IMR-90 (cell line): ENCODE measurements at regions not wholly inside any gene's neighbourhood (a gene's known extent, or its start where the extent isn't known, plus 50 kb on each side); places are given as distances from the start of the nearest gene placed in this dataset.

ENCODE experiments used
- ATAC-seq: fragments of 200-7000 bp; cut with Tn5 transposase; 2 replicates; pipeline ENCODE4 v1.9.1; 2020; ENCODE audit warnings: low read depth, mild to moderate bottlenecking, moderate library complexity
- BruUV-seq: library from RNA; stranded (reverse); fragments of 400-500 nt; replicated peaks from 2 replicates; lab custom pipeline; 2021; lab: Mats Ljungman, UMichigan
- CTCF ChIA-PET: fragments of 300-600 bp; formaldehyde crosslinking; extraction: SDS; loops from one replicate; lab custom pipeline; 2021; ENCODE audit warnings: antibody characterized with exemption; lab: Yijun Ruan, JAX
- POLR2A ChIA-PET: fragments of 300-600 bp; sonication (Branson Sonifier 250); formaldehyde crosslinking; loops from one replicate; lab custom pipeline; 2022; ENCODE audit warnings: antibody characterized with exemption; ENCODE audit not compliant: unreplicated experiment; lab: Charles Lee
- DNase-seq: peaks from one replicate; pipeline ENCODE4 v3.0.0; 2013
- H2AFZ ChIP-seq: replicated peaks from 2 replicates; pipeline ENCODE3; 2013; ENCODE audit warnings: low read length, mild to moderate bottlenecking; ENCODE audit not compliant: poor library complexity
- H2AK5ac ChIP-seq: 2 replicates; pipeline ENCODE4 v1.6.1; 2013; ENCODE audit warnings: low read depth, low read length, inconsistent platforms
- H2AK9ac ChIP-seq: replicated peaks from 2 replicates; pipeline ENCODE3; 2013; ENCODE audit warnings: mild to moderate bottlenecking, low read depth, low read length, moderate library complexity; ENCODE audit not compliant: poor library complexity
- H2BK120ac ChIP-seq: 2 replicates; pipeline ENCODE4 v1.6.1; 2013; ENCODE audit warnings: low read depth, low read length, inconsistent platforms
- H2BK15ac ChIP-seq: 3 replicates; pipeline ENCODE4 v1.6.1; 2013; ENCODE audit warnings: low read depth, low read length, inconsistent platforms
- H2BK20ac ChIP-seq: 2 replicates; pipeline ENCODE4 v1.6.1; 2013; ENCODE audit warnings: low read depth, mild to moderate bottlenecking, inconsistent platforms, low read length, moderate library complexity
- H2BK5ac ChIP-seq: 2 replicates; pipeline ENCODE4 v1.6.1; 2013; ENCODE audit warnings: mild to moderate bottlenecking, low read depth, low read length, inconsistent platforms; ENCODE audit not compliant: poor library complexity, severe bottlenecking
- H3K14ac ChIP-seq: replicated peaks from 2 replicates; pipeline ENCODE4 v1.6.1; 2013; ENCODE audit warnings: low read depth, low read length, inconsistent platforms
- H3K18ac ChIP-seq: 2 replicates; pipeline ENCODE4 v1.6.1; 2013; ENCODE audit warnings: low read depth, low read length, control low read depth
- H3K23ac ChIP-seq: 2 replicates; pipeline ENCODE4 v1.6.1; 2013; ENCODE audit warnings: low read depth, low read length, inconsistent platforms
- H3K27ac ChIP-seq: 2 replicates; pipeline ENCODE4 v1.5.1; 2013; ENCODE audit warnings: mild to moderate bottlenecking, control low read depth, low read length; ENCODE audit not compliant: insufficient read depth
- H3K27me3 ChIP-seq: 2 replicates; pipeline ENCODE4 v1.6.1; 2013; ENCODE audit warnings: low read length; ENCODE audit not compliant: control insufficient read depth, insufficient read depth
- H3K36me3 ChIP-seq: 2 replicates; pipeline ENCODE4 v1.6.1; 2013; ENCODE audit warnings: low read length, mixed read lengths; ENCODE audit not compliant: control insufficient read depth, insufficient read depth
- H3K4ac ChIP-seq: 2 replicates; pipeline ENCODE4 v1.6.1; 2013; ENCODE audit warnings: low read depth, low read length, inconsistent platforms
- H3K4me1 ChIP-seq: 2 replicates; pipeline ENCODE4 v1.6.1; 2013; ENCODE audit warnings: low read length, mixed read lengths; ENCODE audit not compliant: control insufficient read depth, insufficient read depth
- H3K4me2 ChIP-seq: 2 replicates; pipeline ENCODE4 v1.6.1; 2013; ENCODE audit warnings: low read depth, mild to moderate bottlenecking, control low read depth, low read length, moderate library complexity
- H3K4me3 ChIP-seq: 2 replicates; pipeline ENCODE4 v1.5.1; 2013; ENCODE audit warnings: low read depth, mild to moderate bottlenecking, control low read depth, low read length, moderate library complexity; ENCODE audit not compliant: insufficient read depth
- H3K56ac ChIP-seq: 2 replicates; pipeline ENCODE4 v1.6.1; 2013; ENCODE audit warnings: low read length, inconsistent platforms; ENCODE audit not compliant: insufficient read depth; ENCODE audit errors: extremely low read depth
- H3K79me1 ChIP-seq, 2 experiments: 2 replicates each; pipeline ENCODE4 v1.6.1; 2013; ENCODE audit warnings: low read length in 2 of 2, inconsistent platforms in 1 of 2, low read depth in 1 of 2
- H3K9ac ChIP-seq: 2 replicates; pipeline ENCODE4 v1.6.1; 2013; ENCODE audit warnings: low read depth, low read length, control low read depth
- H3K9me1 ChIP-seq: 2 replicates; pipeline ENCODE4 v1.6.1; 2013; ENCODE audit warnings: low read length, inconsistent platforms; ENCODE audit not compliant: insufficient read depth
- H3K9me3 ChIP-seq: 2 replicates; pipeline ENCODE4 v1.6.1; 2013; ENCODE audit warnings: low read length; ENCODE audit not compliant: control insufficient read depth, insufficient read depth
- H4K20me1 ChIP-seq: 2 replicates; pipeline ENCODE4 v1.6.1; 2013; ENCODE audit warnings: low read length, inconsistent platforms; ENCODE audit not compliant: insufficient read depth
- H4K5ac ChIP-seq: 2 replicates; pipeline ENCODE4 v1.6.1; 2013; ENCODE audit warnings: mild to moderate bottlenecking, low read depth, low read length, control low read depth
- H4K8ac ChIP-seq, 2 experiments: 2 replicates each; pipeline ENCODE4 v1.6.1; 2013; ENCODE audit warnings: low read depth in 2 of 2, low read length in 2 of 2, control low read depth in 1 of 2, inconsistent platforms in 1 of 2
- H4K91ac ChIP-seq: 2 replicates; pipeline ENCODE4 v1.6.1; 2013; ENCODE audit warnings: low read depth, low read length, inconsistent platforms; ENCODE audit not compliant: insufficient read depth
- BHLHE40 ChIP-seq: fragments of 150-350 bp; IDR thresholded peaks from 2 replicates; pipeline ENCODE4 v1.6.1; 2016; ENCODE audit warnings: mild to moderate bottlenecking, low read depth, low read length
- CEBPB ChIP-seq: IDR thresholded peaks from 2 replicates; pipeline ENCODE4 v1.6.1; 2012; ENCODE audit warnings: low read depth, low read length, improper control_type of control experiment
- FOS ChIP-seq: fragments of 150-350 bp; IDR thresholded peaks from 2 replicates; pipeline ENCODE4 v1.6.1; 2016; ENCODE audit warnings: low read depth, low read length
- MAZ ChIP-seq: IDR thresholded peaks from 2 replicates; pipeline ENCODE4 v1.6.1; 2012; ENCODE audit warnings: low read depth, mild to moderate bottlenecking, low read length, improper control_type of control experiment, moderate library complexity, borderline replicate concordance
- MXI1 ChIP-seq: IDR thresholded peaks from 2 replicates; pipeline ENCODE4 v1.6.1; 2012; ENCODE audit warnings: low read depth, mild to moderate bottlenecking, low read length, moderate library complexity, borderline replicate concordance
- SMC3 ChIP-seq: fragments of 150-350 bp; IDR thresholded peaks from 2 replicates; pipeline ENCODE4 v1.6.1; 2016; ENCODE audit warnings: low read depth, mild to moderate bottlenecking, antibody characterized with exemption, low read length, moderate library complexity
- WGBS, 2 experiments: methylation state at CpG; one replicate each; pipeline versions ENCODE4 v1.1.5 to v1.1.7; 2013; ENCODE audit warnings: missing lambda C conversion rate in 2 of 2; ENCODE audit not compliant: insufficient read length in 1 of 2; ENCODE audit errors: extremely low coverage in 2 of 2; 5-methylcytosine and 5-hydroxymethylcytosine counted together
- dilution Hi-C: fragments of 300-500 bp; cut with HindIII; formaldehyde crosslinking; loops from one replicate; pipeline ENCODE4 v1.14.3; 2018; ENCODE audit warnings: low sequenced_read_pairs; ENCODE audit not compliant: unreplicated experiment
- in situ Hi-C: fragments of 300-500 bp; cut with MboI; formaldehyde crosslinking; loops from 3 replicates; pipeline ENCODE4 v1.14.3; 2019; ENCODE audit warnings: low sequenced_read_pairs, inconsistent platforms, mixed read lengths
- intact Hi-C: fragments of 100-400 bp; cut with micrococcal nuclease; formaldehyde crosslinking; loops from 2 replicates; pipeline ENCODE4 v1.10.0; 2022
- TF ChIP-seq, protein P1 (sequence below): fragments of 150-350 bp; IDR thresholded peaks from 2 replicates; pipeline ENCODE4 v1.6.1; 2016; ENCODE audit warnings: low read depth, mild to moderate bottlenecking, low read length, moderate library complexity, borderline replicate concordance

DNA sequence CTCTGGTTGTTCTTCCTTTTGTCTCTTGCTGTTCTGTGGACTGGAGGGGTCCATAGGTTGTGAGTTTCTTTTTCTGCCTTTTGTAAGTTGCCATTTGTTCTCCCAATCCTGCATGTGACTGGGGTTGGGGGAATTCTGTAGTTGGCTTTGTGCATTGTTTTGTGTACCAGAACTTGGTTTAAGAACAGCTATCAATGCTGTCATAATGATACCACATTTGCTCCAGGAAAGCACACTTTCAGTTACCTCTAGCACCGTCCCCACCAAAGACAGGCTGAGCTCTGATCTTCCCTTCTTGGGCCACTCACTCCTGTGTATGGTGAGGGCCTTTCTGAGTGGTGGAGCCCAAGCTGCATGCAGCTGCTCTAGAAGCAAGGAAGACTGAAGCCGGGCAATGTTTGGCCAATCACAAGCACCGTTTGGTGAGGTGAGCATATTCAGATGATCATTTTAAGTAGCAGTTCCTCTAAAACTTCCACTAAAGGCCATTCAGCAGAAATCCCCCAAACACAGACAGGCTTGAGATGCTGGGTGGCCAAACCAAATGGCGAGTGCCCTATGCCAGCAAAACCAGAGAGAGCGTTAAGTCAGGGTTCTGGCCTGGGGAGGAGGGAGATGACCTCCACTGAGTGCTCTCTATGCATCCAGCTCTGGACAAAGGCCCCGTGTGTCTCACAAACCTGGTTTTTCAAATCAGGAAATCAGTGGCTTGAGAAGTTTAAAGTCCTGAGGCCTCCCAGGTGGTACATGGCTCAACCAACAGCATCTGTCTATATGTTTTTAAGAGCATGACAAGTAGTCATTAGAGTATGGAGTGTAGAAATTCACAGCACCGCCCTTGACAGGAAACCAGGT is 120.7 kb upstream of the SPATA13 start:
- BruUV-seq: no TSS peak
- Histone ChIP-seq H3K27ac (no peak overlapping the region), H3K27me3 (no peaks in the 10 kb centered on the region), H2BK5ac (no peak overlapping the region), H3K23ac (no peak overlapping the region; the same call in 1 of the 2 replicates), H2AK9ac (no peak overlapping the region), H3K79me1 (no peaks in the 10 kb centered on the region), H3K9me3 (no peaks in the 10 kb centered on the region), H4K5ac (no peak overlapping the region; the same call in 1 of the 2 replicates), H4K91ac (no peak overlapping the region), H2BK120ac (peak overlapping the region; percentile 11; the same call in 1 of the 2 replicates), H2AFZ (no peak overlapping the region), H2BK15ac (peak overlapping the region; percentile 38; the same call in 2 of the 3 replicates), H2AK5ac (peak overlapping the region; percentile 85), H3K36me3 (no peaks in the 10 kb centered on the region), H3K4me1 (peaks cover 27% of the 10 kb centered on the region), H3K4me3 (no peak overlapping the region), H3K56ac (no peak overlapping the region), H2BK20ac (peak overlapping the region; percentile 43), H4K8ac (peak overlapping the region in 1 of 2 experiments; percentile 38; a peak in 1 of 4 replicates), H3K14ac (peak overlapping the region; percentile 27), H3K4ac (peak overlapping the region; percentile 49), H4K20me1 (no peaks in the 10 kb centered on the region), H3K4me2 (no peak overlapping the region), H3K9me1 (peaks cover 26% of the 10 kb centered on the region), H3K9ac (no peak overlapping the region), H3K18ac (peak overlapping the region; percentile 5; the same call in 1 of the 2 replicates)
- in situ Hi-C loops (no loop called here), dilution Hi-C loops (no loop called here), intact Hi-C loops (no loop called here)
- 87% methylated on average over 3 of the region's 7 CpGs; no CpG with 5 or more reads in 1 of the 2 experiments for WGBS, 2 experiments
- CTCF ChIA-PET: no interaction called here
- TF ChIP-seq BHLHE40 (no peak), SMC3 (no peak), MAZ (no peak), FOS (no peak), CEBPB (no peak), MXI1 (no peak)
- TF ChIP-seq, protein P1, sequence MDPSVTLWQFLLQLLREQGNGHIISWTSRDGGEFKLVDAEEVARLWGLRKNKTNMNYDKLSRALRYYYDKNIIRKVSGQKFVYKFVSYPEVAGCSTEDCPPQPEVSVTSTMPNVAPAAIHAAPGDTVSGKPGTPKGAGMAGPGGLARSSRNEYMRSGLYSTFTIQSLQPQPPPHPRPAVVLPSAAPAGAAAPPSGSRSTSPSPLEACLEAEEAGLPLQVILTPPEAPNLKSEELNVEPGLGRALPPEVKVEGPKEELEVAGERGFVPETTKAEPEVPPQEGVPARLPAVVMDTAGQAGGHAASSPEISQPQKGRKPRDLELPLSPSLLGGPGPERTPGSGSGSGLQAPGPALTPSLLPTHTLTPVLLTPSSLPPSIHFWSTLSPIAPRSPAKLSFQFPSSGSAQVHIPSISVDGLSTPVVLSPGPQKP: no peak
- POLR2A ChIA-PET: no interaction called here
- ATAC-seq (no peak), DNase-seq (no peak)
